ENCODE measurements at regions not wholly inside any gene's neighbourhood (a gene's known extent, or its start where the extent isn't known, plus 50 kb on each side); places are given as distances from the start of the nearest gene placed in this dataset.
"Not testable (repeated sequence)": the region's sequence is repeated elsewhere in the genome, so short reads cannot be mapped to it uniquely, and the experiment has no call there.

DNA sequence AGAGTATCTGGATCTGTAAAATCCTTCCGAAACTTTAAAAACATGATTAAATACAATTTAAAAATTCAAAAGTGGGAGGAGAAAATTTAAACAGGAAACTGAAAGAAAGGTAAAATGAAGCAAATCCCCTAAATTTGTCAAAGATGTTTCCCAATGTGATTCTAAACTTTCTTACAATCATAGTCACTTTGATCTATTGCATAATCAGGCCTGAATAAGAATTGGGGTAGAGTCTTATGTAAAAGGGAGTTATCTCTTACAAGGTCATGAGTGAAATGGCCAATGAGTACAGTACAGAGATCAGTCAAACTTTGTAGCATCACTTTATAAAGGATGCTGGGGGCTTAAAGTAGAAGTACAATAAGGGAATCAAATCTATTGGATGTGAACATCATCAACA is 1657.7 kb upstream of the CELF4 start:
- Histone ChIP-seq H3K27ac (ENCODE audit: low read length) (no peak overlapping the region), H3K4me3 (ENCODE audit: low read length in 2 of 2) (no peak overlapping the region), H3K27me3 (ENCODE audit: control insufficient read depth in 1 of 2, insufficient read depth in 2 of 2, low read length in 2 of 2) (no peaks in the 10 kb centered on the region), H3K36me3 (ENCODE audit: control insufficient read depth in 2 of 2, insufficient read depth in 2 of 2, low read length in 2 of 2) (no peaks in the 10 kb centered on the region), H3K9me3 (ENCODE audit: control insufficient read depth in 2 of 2, low read length in 2 of 2) (no peaks in the 10 kb centered on the region), H3K9ac (ENCODE audit: low read length in 2 of 2) (no peak overlapping the region), H3K4me1 (ENCODE audit: control insufficient read depth, insufficient read depth, low read length) (no peaks in the 10 kb centered on the region)

DNA sequence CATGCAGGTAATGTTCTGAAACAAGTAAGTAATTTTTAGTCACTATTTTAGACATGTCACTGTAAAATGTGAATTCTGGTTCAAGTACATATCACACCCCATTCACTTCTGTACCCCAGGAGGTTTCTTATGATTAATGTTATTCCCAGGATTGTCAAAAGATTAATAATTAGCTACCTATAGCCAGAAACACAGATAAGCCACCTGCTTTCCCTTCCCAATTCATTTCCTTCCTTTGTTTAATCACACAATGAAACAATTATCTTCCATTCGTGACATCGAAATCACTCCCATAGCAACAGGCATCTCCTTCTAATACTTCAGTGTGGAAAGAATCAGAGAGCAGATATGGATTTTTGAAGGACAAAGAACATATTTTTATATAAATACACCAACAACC is 1650.3 kb upstream of the CELF4 start:
- no peaks in the 10 kb centered on the region for H3K27me3 ChIP-seq (ENCODE audit: control insufficient read depth in 1 of 2, insufficient read depth in 2 of 2, low read length in 2 of 2)
- no peaks in the 10 kb centered on the region for H3K9me3 ChIP-seq (ENCODE audit: control insufficient read depth in 2 of 2, low read length in 2 of 2)
- H3K4me1 ChIP-seq (ENCODE audit: control insufficient read depth, insufficient read depth, low read length) = no peaks in the 10 kb centered on the region
- no peak overlapping the region for H3K4me3 ChIP-seq (ENCODE audit: low read length in 2 of 2)
- no peak overlapping the region for H3K9ac ChIP-seq (ENCODE audit: low read length in 2 of 2)
- H3K27ac ChIP-seq (ENCODE audit: low read length) = no peak overlapping the region
- H3K36me3 ChIP-seq (ENCODE audit: control insufficient read depth in 2 of 2, insufficient read depth in 2 of 2, low read length in 2 of 2) = no peaks in the 10 kb centered on the region

- H3K27me3 ChIP-seq (ENCODE audit: control insufficient read depth in 1 of 2, insufficient read depth in 2 of 2, low read length in 2 of 2) = no peaks in the 10 kb centered on the region
- no peak overlapping the region for H3K27ac ChIP-seq (ENCODE audit: low read length)
- H3K4me1 ChIP-seq (ENCODE audit: control insufficient read depth, insufficient read depth, low read length) = no peaks in the 10 kb centered on the region
- H3K9ac ChIP-seq (ENCODE audit: low read length in 2 of 2) = no peak overlapping the region
- no peaks in the 10 kb centered on the region for H3K9me3 ChIP-seq (ENCODE audit: control insufficient read depth in 2 of 2, low read length in 2 of 2)
- no peaks in the 10 kb centered on the region for H3K36me3 ChIP-seq (ENCODE audit: control insufficient read depth in 2 of 2, insufficient read depth in 2 of 2, low read length in 2 of 2)
- no peak overlapping the region for H3K4me3 ChIP-seq (ENCODE audit: low read length in 2 of 2)
These were observed 1645.9 kb upstream of the CELF4 start for GRCh38 chr18:39211461-39211860.

DNA sequence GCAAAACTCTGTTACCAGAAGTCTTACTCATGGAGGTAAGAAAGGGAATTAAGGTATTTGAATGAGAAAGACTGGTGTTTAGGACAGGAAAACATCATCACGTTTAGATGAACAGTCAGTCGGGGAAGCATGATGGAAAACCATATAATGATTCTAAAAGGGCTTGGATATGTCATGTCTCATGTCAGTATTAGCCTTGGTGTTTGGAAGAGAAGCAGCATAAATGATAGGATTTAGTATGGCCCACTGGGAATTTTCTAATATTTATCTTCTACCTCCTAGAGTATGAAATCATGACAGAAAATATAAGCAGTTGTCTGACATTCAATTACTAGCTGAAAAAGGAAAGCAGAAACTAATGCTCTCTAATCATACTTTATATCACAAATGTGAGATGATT is 1643.6 kb upstream of the CELF4 start:
- Histone ChIP-seq H3K9ac (ENCODE audit: low read length in 2 of 2) (no peak overlapping the region), H3K9me3 (ENCODE audit: control insufficient read depth in 2 of 2, low read length in 2 of 2) (no peaks in the 10 kb centered on the region), H3K4me3 (ENCODE audit: low read length in 2 of 2) (no peak overlapping the region), H3K27ac (ENCODE audit: low read length) (no peak overlapping the region), H3K4me1 (ENCODE audit: control insufficient read depth, insufficient read depth, low read length) (no peaks in the 10 kb centered on the region), H3K27me3 (ENCODE audit: control insufficient read depth in 1 of 2, insufficient read depth in 2 of 2, low read length in 2 of 2) (no peaks in the 10 kb centered on the region), H3K36me3 (ENCODE audit: control insufficient read depth in 2 of 2, insufficient read depth in 2 of 2, low read length in 2 of 2) (no peaks in the 10 kb centered on the region)

GRCh38 chr18:39208729-39209128 is 1643.1 kb upstream of the CELF4 start:
- H3K27ac ChIP-seq (ENCODE audit: low read length) = no peak overlapping the region
- H3K36me3 ChIP-seq (ENCODE audit: control insufficient read depth in 2 of 2, insufficient read depth in 2 of 2, low read length in 2 of 2) = no peaks in the 10 kb centered on the region
- H3K27me3 ChIP-seq (ENCODE audit: control insufficient read depth in 1 of 2, insufficient read depth in 2 of 2, low read length in 2 of 2) = no peaks in the 10 kb centered on the region
- H3K9me3 ChIP-seq (ENCODE audit: control insufficient read depth in 2 of 2, low read length in 2 of 2) = no peaks in the 10 kb centered on the region
- no peak overlapping the region for H3K9ac ChIP-seq (ENCODE audit: low read length in 2 of 2)
- H3K4me1 ChIP-seq (ENCODE audit: control insufficient read depth, insufficient read depth, low read length) = no peaks in the 10 kb centered on the region
- H3K4me3 ChIP-seq (ENCODE audit: low read length in 2 of 2) = no peak overlapping the region

DNA sequence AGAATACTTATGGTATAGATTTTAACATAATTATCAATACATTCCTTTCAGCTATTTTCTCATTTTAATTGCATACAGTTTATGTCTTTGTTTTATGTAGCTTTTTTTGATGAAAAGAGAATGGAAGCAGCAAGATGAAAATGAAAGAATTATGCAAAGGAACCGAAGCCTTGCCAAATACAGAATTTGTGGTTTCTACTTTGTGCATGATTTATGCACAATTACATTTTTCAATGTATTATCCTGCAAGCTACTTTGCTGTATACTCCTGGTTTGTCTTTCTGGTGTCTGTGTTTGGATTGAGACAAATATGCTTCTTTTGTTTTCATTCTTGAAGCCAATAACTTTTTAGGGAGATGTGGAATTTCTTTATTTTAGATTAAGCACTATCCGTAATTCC is 1642.6 kb upstream of the CELF4 start:
- Histone ChIP-seq H3K27me3 (ENCODE audit: control insufficient read depth in 1 of 2, insufficient read depth in 2 of 2, low read length in 2 of 2) (no peaks in the 10 kb centered on the region), H3K9me3 (ENCODE audit: control insufficient read depth in 2 of 2, low read length in 2 of 2) (no peaks in the 10 kb centered on the region), H3K4me1 (ENCODE audit: control insufficient read depth, insufficient read depth, low read length) (no peaks in the 10 kb centered on the region), H3K27ac (ENCODE audit: low read length) (no peak overlapping the region), H3K4me3 (ENCODE audit: low read length in 2 of 2) (no peak overlapping the region), H3K36me3 (ENCODE audit: control insufficient read depth in 2 of 2, insufficient read depth in 2 of 2, low read length in 2 of 2) (no peaks in the 10 kb centered on the region), H3K9ac (ENCODE audit: low read length in 2 of 2) (no peak overlapping the region)

GRCh38 chr18:39206398-39207103 is 1641.0 kb upstream of the CELF4 start:
- H3K27me3 ChIP-seq (ENCODE audit: control insufficient read depth in 1 of 2, insufficient read depth in 2 of 2, low read length in 2 of 2); H3K4me3 ChIP-seq (ENCODE audit: low read length in 2 of 2); H3K27ac ChIP-seq (ENCODE audit: low read length); H3K9ac ChIP-seq (ENCODE audit: low read length in 2 of 2); H3K36me3 ChIP-seq (ENCODE audit: control insufficient read depth in 2 of 2, insufficient read depth in 2 of 2, low read length in 2 of 2); H3K9me3 ChIP-seq (ENCODE audit: control insufficient read depth in 2 of 2, low read length in 2 of 2); H3K4me1 ChIP-seq (ENCODE audit: control insufficient read depth, insufficient read depth, low read length): not testable (repeated sequence)

DNA sequence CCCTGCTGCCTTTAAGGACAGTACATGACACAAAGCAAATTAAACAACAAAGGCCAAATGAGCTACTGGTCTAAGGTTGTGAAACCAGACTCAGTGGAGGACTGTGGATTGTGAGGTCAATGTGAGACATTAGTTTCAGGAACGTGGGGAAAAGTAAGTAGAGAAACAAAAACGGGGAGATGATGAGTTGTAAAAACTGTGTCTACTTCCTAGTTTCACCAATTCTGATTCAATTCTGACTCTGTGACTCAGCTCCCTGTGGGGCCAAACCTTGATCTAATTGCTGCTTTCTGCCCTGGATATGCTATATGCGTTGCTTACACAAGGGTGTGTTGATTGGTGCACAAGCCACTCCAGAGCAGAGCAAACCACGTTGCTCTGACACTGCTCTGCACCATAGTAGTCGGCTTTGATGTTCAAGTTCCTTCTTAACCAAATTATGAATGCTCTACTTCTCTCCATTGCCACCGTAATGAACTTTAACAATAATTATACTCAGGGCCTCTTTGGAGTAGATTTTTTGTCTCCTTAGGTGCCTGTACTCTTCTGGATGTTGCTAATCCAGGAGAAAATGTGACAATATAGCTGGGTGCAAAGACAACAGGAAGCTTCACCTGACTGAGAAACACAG is 1640.1 kb upstream of the CELF4 start:
- H3K4me1 ChIP-seq (ENCODE audit: control insufficient read depth, insufficient read depth, low read length) = no peaks in the 10 kb centered on the region
- H3K27me3 ChIP-seq (ENCODE audit: control insufficient read depth in 1 of 2, insufficient read depth in 2 of 2, low read length in 2 of 2) = no peaks in the 10 kb centered on the region
- H3K27ac ChIP-seq (ENCODE audit: low read length) = no peak overlapping the region
- no peaks in the 10 kb centered on the region for H3K9me3 ChIP-seq (ENCODE audit: control insufficient read depth in 2 of 2, low read length in 2 of 2)
- no peaks in the 10 kb centered on the region for H3K36me3 ChIP-seq (ENCODE audit: control insufficient read depth in 2 of 2, insufficient read depth in 2 of 2, low read length in 2 of 2)
- no peak overlapping the region for H3K9ac ChIP-seq (ENCODE audit: low read length in 2 of 2)
- H3K4me3 ChIP-seq (ENCODE audit: low read length in 2 of 2) = no peak overlapping the region

- H3K27ac ChIP-seq (ENCODE audit: low read length) = no peak overlapping the region
- H3K36me3 ChIP-seq (ENCODE audit: control insufficient read depth in 2 of 2, insufficient read depth in 2 of 2, low read length in 2 of 2) = no peaks in the 10 kb centered on the region
- no peaks in the 10 kb centered on the region for H3K9me3 ChIP-seq (ENCODE audit: control insufficient read depth in 2 of 2, low read length in 2 of 2)
- H3K9ac ChIP-seq (ENCODE audit: low read length in 2 of 2) = no peak overlapping the region
- H3K4me1 ChIP-seq (ENCODE audit: control insufficient read depth, insufficient read depth, low read length) = no peaks in the 10 kb centered on the region
- no peaks in the 10 kb centered on the region for H3K27me3 ChIP-seq (ENCODE audit: control insufficient read depth in 1 of 2, insufficient read depth in 2 of 2, low read length in 2 of 2)
- H3K4me3 ChIP-seq (ENCODE audit: low read length in 2 of 2) = no peak overlapping the region
These were observed 1634.6 kb upstream of the CELF4 start for GRCh38 chr18:39200153-39200552.

- no peak overlapping the region for H3K4me3 ChIP-seq (ENCODE audit: low read length in 2 of 2)
- no peaks in the 10 kb centered on the region for H3K27me3 ChIP-seq (ENCODE audit: control insufficient read depth in 1 of 2, insufficient read depth in 2 of 2, low read length in 2 of 2)
These were observed 1633.7 kb upstream of the CELF4 start for GRCh38 chr18:39199231-39199855.

GRCh38 chr18:39198376-39198775 is 1632.8 kb upstream of the CELF4 start:
- Histone ChIP-seq H3K4me1 (ENCODE audit: control insufficient read depth, insufficient read depth, low read length) (no peaks in the 10 kb centered on the region), H3K4me3 (ENCODE audit: low read length in 2 of 2) (no peak overlapping the region), H3K9ac (ENCODE audit: low read length in 2 of 2) (no peak overlapping the region), H3K27me3 (ENCODE audit: control insufficient read depth in 1 of 2, insufficient read depth in 2 of 2, low read length in 2 of 2) (no peaks in the 10 kb centered on the region), H3K9me3 (ENCODE audit: control insufficient read depth in 2 of 2, low read length in 2 of 2) (no peaks in the 10 kb centered on the region), H3K27ac (ENCODE audit: low read length) (no peak overlapping the region), H3K36me3 (ENCODE audit: control insufficient read depth in 2 of 2, insufficient read depth in 2 of 2, low read length in 2 of 2) (no peaks in the 10 kb centered on the region)

More at GRCh38 chr18:39199231-39199855, 1633.7 kb upstream of the CELF4 start:
- Histone ChIP-seq H3K27ac (ENCODE audit: low read length) (no peak overlapping the region), H3K9me3 (ENCODE audit: control insufficient read depth in 2 of 2, low read length in 2 of 2) (no peaks in the 10 kb centered on the region), H3K4me1 (ENCODE audit: control insufficient read depth, insufficient read depth, low read length) (no peaks in the 10 kb centered on the region), H3K36me3 (ENCODE audit: control insufficient read depth in 2 of 2, insufficient read depth in 2 of 2, low read length in 2 of 2) (no peaks in the 10 kb centered on the region), H3K9ac (ENCODE audit: low read length in 2 of 2) (no peak overlapping the region)

Data from stomach smooth muscle (tissue), 2 donors.